Caco-2 (cell line): ENCODE measurements at regions not wholly inside any gene's neighbourhood (a gene's known extent, or its start where the extent isn't known, plus 50 kb on each side); places are given as distances from the start of the nearest gene placed in this dataset. TPM values are rescaled to one million over a fixed set of nuclear protein-coding genes. Genes with fewer than 3 reads are reported as not detected.
A peak's percentile ranks its signal among the peaks of the same experiment; 100 is the strongest.

Experiments used
- BruUV-seq: library from RNA; stranded (reverse); fragments of 400-500 nt; replicated peaks from 2 replicates; lab custom pipeline; 2021; lab: Mats Ljungman, UMichigan
- CTCF ChIA-PET: fragments of 300-600 bp; sonication (Branson Sonifier 250); formaldehyde crosslinking; loops from one replicate; lab custom pipeline; 2022; ENCODE audit warnings: antibody characterized with exemption; lab: Charles Lee
- POLR2A ChIA-PET: fragments of 300-600 bp; sonication (Branson Sonifier 250); formaldehyde crosslinking; loops from one replicate; lab custom pipeline; 2022; ENCODE audit warnings: antibody characterized with exemption; lab: Charles Lee
- DNase-seq, 2 experiments: peaks; one replicate each; pipeline versions ENCODE4 v3.0.0 to v3.0.0-alpha.2; 2020 to 2022
- H3K27me3 ChIP-seq: replicated peaks from 2 replicates; pipeline ENCODE4 v1.6.0; 2011; ENCODE audit warnings: low read length; ENCODE audit not compliant: control insufficient read depth, insufficient read depth
- H3K36me3 ChIP-seq: 2 replicates; pipeline ENCODE4 v1.5.1; 2011; ENCODE audit warnings: low read length; ENCODE audit not compliant: control insufficient read depth, insufficient read depth
- H3K4me1 ChIP-seq: fragments of 250-450 bp; sonication (Bioruptor Pico); 2 replicates; pipeline ENCODE4 v1.5.1; 2020; ENCODE audit warnings: mild to moderate bottlenecking
- H3K4me3 ChIP-seq: 2 replicates; pipeline ENCODE4 v1.5.1; 2011; ENCODE audit warnings: low read depth, mild to moderate bottlenecking, control low read depth, low read length
- H3K9me3 ChIP-seq: fragments of 250-450 bp; sonication (Bioruptor Pico); 2 replicates; pipeline ENCODE4 v1.5.1; 2020; ENCODE audit warnings: mild to moderate bottlenecking, moderate library complexity
- H3K27ac Mint-ChIP-seq: one replicate; pipeline ENCODE4 v1.8.0; 2022; ENCODE audit warnings: mixed read lengths; ENCODE audit not compliant: unreplicated experiment
- H3K27me3 Mint-ChIP-seq: one replicate; pipeline ENCODE4 v1.8.0; 2022; ENCODE audit warnings: mixed read lengths; ENCODE audit not compliant: insufficient read depth, unreplicated experiment
- H3K36me3 Mint-ChIP-seq: one replicate; pipeline ENCODE4 v1.8.0; 2022; ENCODE audit warnings: mild to moderate bottlenecking, mixed read lengths; ENCODE audit not compliant: insufficient read depth, unreplicated experiment
- H3K4me1 Mint-ChIP-seq: one replicate; pipeline ENCODE4 v1.8.0; 2022; ENCODE audit warnings: low read depth, mixed read lengths; ENCODE audit not compliant: unreplicated experiment
- H3K4me3 Mint-ChIP-seq: one replicate; pipeline ENCODE4 v1.8.0; 2022; ENCODE audit warnings: mild to moderate bottlenecking, moderate library complexity, mixed read lengths; ENCODE audit not compliant: unreplicated experiment
- H3K9me3 Mint-ChIP-seq: one replicate; pipeline ENCODE4 v1.8.0; 2022; ENCODE audit warnings: mixed read lengths; ENCODE audit not compliant: unreplicated experiment
- intact Hi-C: fragments of 100-400 bp; cut with micrococcal nuclease; formaldehyde crosslinking; loops from one replicate; pipeline ENCODE4 v1.10.0; 2022; ENCODE audit not compliant: unreplicated experiment
- microRNA-seq: library from miRNA; unstranded; fragments of <30 nt; microRNA quantifications from one replicate; pipeline ENCODE4 v1.2.0, GENCODE V29; 2022
- TF ChIP-seq, protein P1 (sequence below), 2 experiments: fragments of 200-600 bp in 1 of 2; IDR thresholded peaks; 1 replicate in 1 of 2; 2 replicates in 1 of 2; pipeline versions ENCODE4 v1.5.1 to v1.8.0; 2011 to 2022; ENCODE audit warnings: antibody characterized with exemption in 1 of 2, control low read depth in 1 of 2, inconsistent platforms in 1 of 2, low read depth in 1 of 2, low read length in 1 of 2, mild to moderate bottlenecking in 1 of 2, moderate library complexity in 1 of 2; ENCODE audit not compliant: insufficient read depth in 1 of 2, severe bottlenecking in 1 of 2, unreplicated experiment in 1 of 2

DNA sequence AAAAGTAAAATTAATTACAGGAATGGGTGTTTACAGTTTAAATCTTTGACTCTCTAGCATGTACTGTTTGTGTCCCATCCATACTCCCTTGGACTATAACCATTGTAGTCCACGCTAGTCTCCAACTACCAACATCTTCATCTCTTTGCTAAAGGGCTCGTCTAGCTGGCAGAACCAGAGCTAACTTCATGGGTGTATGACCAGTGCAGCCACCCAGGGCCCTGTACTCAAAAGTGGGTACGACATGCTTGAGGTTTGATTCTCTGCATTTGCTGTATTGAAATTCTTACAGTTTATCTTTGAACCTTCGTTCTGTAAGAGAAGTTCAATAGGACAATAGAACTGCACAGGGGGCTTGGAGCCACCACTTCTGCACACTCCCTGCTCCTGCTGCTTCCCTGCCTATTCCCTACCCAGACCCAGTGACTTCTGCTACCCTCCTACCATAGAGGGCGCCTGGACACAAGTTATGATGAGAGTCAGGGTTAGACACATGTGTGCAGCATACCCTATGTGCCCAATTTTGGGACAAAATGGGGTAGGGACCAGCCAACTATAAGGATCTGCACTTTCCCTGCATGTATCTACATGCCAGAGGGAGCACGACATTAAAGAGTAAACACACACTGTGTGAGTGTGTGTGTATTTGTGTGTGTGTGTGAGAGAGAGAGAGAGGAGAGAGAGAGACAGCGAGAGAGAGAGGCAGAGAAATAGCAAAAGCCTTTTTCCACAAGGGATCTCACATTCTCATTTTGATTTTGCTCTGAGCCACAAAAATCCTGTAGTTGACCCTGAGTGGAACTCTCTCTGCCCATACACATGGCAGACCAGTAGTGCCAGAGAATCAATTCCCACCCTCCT lies 59.0 kb upstream of the NECTIN3 start:
- Mint-ChIP-seq H3K9me3 (no peaks in the 10 kb centered on the region), H3K4me1 (peaks cover 6% of the 10 kb centered on the region), H3K4me3 (no peak overlapping the region), H3K36me3 (no peaks in the 10 kb centered on the region), H3K27me3 (no peaks in the 10 kb centered on the region), H3K27ac (no peak overlapping the region)
- TF ChIP-seq, protein P1, sequence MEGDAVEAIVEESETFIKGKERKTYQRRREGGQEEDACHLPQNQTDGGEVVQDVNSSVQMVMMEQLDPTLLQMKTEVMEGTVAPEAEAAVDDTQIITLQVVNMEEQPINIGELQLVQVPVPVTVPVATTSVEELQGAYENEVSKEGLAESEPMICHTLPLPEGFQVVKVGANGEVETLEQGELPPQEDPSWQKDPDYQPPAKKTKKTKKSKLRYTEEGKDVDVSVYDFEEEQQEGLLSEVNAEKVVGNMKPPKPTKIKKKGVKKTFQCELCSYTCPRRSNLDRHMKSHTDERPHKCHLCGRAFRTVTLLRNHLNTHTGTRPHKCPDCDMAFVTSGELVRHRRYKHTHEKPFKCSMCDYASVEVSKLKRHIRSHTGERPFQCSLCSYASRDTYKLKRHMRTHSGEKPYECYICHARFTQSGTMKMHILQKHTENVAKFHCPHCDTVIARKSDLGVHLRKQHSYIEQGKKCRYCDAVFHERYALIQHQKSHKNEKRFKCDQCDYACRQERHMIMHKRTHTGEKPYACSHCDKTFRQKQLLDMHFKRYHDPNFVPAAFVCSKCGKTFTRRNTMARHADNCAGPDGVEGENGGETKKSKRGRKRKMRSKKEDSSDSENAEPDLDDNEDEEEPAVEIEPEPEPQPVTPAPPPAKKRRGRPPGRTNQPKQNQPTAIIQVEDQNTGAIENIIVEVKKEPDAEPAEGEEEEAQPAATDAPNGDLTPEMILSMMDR (IDR thresholded peaks at IDR 0.05; ENCODE audit: insufficient read depth in 1 of 2, low read depth in 1 of 2, low read length in 1 of 2, severe bottlenecking in 1 of 2, unreplicated experiment in 1 of 2): peak in 1 of 2 experiments; percentile 31
- no peaks in the 10 kb centered on the region for H3K27me3 ChIP-seq
- DNase-seq: peak; percentile 50 to 56
- ChIA-PET CTCF (no interaction called here), POLR2A (no interaction called here)
- BruUV-seq: no TSS peak
- no peaks in the 10 kb centered on the region for H3K9me3 ChIP-seq
- intact Hi-C loops: loop anchor here (1.0 to 2.0 kb wide), 2 partner anchors 58 to 527 kb away; partner anchors contain the start of gene NECTIN3
- no peaks in the 10 kb centered on the region for H3K36me3 ChIP-seq
- H3K4me1 ChIP-seq: no peaks in the 10 kb centered on the region
- no peak overlapping the region for H3K4me3 ChIP-seq

Small RNAs in the stretch of these regions (microRNA-seq; reads per million reads assigned to microRNA genes)
- not detected for gene MIR4445
